ENCODE measurements at regions not wholly inside any gene's neighbourhood (a gene's known extent, or its start where the extent isn't known, plus 50 kb on each side); places are given as distances from the start of the nearest gene placed in this dataset.

GRCh38 chr4:12645732-12646131 lies 838.4 kb downstream of the RAB28 start:
- no peak for TF ChIP-seq POLR2A (IDR thresholded peaks at IDR 0.05)
- TF ChIP-seq CTCF (IDR thresholded peaks at IDR 0.05): no peak
